Left renal pelvis (tissue), 4 donors: ENCODE measurements at regions not wholly inside any gene's neighbourhood (a gene's known extent, or its start where the extent isn't known, plus 50 kb on each side); places are given as distances from the start of the nearest gene placed in this dataset.

Experiments
- DNase-seq, 4 donors: peaks; one replicate each; pipeline ENCODE4 v3.0.0-alpha.2; 2013; ENCODE audit warnings: low read depth in 4 of 4, low spot score in 3 of 4

DNA sequence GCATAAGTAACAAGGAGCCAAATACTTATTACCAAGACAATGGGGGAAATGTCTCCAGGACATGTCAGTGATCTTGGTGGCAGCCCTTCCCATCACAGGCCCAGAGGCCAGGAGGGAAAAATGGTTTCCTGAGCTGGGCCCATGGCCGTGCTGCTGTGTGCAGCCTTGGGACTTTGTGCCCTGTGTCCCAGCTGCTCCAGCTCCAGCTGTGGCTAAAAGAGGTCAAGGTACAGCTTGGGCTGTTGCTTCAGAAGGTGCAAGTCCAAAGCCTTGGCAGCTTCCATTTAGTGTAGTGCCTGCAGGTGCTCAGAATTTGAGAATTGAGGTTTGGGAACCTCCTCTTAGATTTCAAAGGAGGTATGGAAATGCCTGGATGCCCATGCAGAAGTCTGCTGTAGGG, 212.3 kb upstream of the DCN start:
- DNase-seq: no peak

DNA sequence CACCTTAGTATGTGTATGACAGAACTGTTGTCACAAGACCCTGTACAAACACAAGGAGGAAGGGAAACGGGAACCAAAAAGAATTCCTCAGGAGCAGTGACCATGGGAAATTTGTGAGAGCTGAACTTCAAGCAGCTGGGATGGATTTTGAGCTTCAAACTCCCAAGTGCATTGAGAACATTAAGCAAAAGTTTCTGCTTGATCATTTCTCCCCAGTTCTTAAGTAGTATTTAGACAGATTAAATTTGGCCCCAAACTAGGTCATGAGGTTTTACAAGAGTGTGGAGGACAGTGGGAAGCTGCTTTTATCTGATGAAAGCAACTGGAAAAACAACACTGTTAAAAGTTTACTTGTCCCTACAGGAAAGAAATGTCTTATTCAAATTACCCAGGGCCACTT, 206.0 kb upstream of the DCN start:
- DNase-seq: peak in 3 of 4 donors; percentile 54 to 66 (median 62)

DNA sequence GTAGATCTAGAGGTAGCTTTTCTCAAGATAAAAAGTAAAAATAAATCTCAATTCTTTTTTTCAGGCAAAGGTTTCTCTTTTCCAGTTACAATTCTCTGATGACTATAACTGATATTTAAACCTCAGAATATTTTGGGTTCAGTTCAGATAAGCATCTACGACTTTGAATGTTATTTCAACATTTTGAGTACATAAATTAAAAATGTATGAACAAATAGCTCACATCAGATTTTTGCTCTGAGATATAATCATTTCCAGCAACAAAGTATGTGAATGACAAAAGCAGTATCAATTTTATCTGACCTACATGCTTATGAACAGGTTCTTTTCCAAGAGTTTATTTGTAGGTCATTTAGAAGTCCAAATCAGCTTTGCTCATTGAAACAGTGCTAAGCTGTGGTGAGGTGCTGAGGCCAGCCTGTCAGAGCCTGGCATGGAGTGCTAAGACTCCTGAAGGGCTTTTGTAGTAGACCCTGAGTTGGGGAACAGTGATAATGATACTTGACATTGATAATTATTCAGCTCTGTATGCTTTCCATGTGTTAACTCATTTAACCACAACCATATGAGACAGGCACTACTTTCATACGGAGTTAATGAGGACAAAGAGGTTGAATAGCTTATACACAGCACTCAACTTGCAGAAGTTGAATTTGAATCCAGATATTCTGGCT, 205.0 kb upstream of the DCN start:
- no peak for DNase-seq

DNA sequence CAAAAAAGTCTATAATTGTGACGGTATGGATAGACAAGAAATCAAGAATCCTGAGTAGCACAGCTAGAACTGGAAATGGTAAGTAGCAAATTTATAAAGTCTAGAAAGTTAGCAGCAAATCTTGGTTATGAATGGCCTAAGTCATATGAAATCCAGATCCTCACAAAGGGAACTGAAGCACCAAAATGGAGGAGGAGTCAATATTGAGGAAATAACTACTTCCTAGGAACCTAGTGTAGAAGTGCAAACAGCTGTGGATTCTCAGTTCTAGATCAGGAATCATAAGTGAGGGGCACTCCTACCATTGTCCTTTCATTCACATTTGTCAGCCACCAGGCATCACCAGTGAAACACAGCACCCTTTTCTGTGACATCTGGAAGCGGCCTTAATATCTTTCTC, 202.2 kb upstream of the DCN start:
- no peak for DNase-seq

DNA sequence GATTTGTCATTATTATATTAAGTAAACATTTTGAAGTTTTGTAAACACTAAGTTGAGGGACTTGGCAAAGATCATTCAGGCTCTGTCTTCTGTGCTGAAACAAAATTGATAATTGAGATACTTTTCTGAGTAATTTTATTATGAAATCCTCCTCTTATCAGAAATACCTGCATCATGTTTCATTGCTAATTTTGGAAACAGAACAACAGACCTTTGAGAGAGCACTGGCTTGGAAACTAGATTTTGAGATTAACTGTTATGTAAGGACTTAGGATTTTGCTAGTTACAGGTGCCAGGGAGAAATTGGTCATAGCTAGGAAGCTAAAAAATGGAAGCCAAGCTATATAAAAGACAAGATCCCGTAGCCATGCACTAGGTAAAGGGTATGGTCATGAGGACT, 201.7 kb upstream of the DCN start:
- no peak for DNase-seq

DNA sequence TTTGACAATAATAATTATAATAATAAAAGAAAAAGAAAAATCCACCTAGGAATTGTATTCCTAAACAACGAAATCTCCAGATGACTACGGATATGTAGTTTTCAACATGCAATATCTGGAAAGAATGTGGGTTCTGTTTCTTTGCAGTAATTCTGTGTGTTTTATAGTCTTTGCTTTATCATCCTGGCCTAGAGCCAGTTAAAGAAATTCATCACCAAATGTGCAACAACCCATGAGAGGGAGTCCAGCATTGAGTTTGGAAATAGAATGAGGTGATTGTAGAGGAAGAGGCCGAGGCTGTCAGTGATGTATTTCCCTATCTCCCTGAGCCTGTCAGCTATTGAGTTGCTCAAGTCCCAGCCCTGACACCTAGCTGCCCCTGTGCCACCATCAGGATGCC, 200.5 kb upstream of the DCN start:
- DNase-seq: no peak

DNA sequence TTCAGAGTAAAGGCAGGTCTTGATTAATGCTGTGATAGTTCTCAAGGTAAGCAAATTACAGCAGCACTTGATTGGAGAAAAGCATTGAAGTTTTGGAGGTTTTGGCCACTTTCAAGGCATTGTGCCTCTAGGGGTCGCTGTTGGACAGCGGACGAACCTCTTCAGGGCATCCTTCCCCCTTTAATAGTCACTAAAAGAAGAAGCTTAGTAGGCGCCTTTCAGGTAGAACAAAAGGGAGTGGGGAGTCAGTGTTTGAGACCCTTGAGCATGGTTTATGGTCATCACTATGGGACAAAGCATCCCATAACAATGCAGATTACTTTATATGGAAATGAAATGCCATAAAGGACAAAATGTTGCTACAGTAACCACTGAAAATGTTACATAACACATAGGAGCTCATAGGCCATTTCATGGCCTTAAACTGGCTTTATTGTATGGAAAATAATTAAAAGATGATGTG, 199.5 kb upstream of the DCN start:
- peak; percentile 85 to 89 (median 88) for DNase-seq

DNA sequence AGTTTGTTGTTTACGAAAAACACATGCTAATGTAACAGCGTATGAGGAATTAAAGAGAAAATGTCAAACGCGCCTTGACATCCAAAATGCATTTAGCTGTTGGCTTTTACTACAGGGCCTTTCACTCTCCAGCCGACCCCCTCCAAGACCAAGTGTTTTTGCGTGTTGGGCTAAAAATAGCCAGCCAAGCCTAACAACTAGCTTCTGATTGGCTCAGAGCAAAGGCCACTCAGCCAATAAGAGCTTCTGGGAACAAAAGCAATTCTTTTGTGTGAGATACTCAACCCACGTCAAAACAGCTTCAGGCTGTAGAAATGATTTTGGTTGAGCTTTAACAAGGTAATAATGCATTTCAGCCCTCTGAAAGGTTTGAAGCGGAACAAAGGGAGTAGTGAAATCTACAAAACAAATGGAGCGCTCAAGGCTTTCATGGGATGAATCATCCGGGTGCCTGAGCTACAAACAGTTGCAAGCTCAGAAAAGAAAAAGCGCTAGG, 198.7 kb upstream of the DCN start:
- DNase-seq: peak; percentile 88 to 92 (median 90)

DNA sequence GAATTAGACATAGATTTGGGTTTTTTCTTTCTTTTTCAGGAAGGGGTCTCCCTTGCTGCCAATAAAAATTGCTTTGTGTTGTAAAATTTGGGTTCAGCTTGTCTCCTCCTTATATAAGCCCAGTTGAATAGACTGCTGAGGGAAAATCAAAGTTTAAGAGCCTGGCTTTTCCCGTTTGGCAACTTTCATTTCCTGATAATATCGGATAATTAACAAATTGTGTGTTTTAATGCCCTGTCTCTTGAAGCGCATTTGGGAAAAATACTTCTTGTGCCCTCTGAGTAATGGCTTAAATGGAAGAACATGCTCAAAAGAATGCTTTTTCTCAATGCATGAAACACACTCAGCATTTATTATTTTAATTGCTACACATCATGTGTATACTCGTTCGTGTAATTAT, 198.0 kb upstream of the DCN start:
- DNase-seq: peak in 1 of 4 donors; percentile 21

DNA sequence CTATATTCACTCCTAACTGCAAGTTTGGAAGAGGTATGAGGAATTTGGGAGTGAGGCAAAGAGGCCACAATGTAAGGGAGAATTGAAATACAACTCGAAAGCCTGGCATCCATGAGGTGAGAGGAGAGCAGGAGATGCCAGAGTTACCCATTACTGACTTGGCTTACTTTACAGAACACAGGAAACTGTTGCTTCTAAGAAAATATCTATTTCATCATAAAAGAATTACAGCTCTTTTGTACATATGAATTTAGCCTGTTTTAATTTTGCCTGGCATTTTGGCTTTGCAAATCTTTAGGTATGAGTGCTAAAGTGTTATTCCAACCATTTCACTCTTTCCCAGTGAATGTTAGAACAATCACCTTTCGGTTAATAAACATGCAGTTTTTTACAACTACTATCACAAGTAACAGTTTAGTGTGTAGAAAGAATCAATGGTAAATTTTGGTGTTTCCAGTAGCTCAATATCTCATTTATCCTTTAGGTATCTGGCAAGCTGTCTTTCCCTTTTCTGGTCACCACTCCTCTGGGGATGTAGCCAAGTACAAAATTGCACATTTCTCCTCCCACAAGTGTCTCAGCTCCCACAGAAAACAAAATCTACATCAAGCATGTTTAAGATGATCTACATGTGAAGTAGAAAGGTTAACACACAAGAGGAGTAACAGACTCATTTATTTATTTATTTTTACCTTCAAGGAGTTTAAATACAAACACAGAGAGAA, 196.6 kb upstream of the DCN start:
- no peak for DNase-seq

DNA sequence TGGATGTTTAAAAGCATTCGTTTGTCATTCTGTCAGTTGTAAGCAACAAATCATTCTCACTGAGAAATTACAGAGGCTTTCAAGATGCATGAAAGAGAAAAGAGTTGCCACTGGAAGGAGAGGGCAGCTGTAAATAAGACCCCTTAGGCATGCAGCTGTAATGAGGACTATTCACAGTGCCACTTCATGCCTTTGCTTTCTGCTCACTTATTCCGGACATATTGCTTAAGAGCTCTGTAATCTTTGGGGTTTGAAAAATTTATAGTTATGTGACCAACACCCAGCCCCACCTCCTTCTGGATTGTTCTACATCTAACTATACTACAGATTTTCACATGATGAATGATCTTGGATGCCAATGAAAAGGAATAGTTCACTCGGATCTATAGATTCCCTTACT, 194.8 kb upstream of the DCN start:
- no peak for DNase-seq

DNA sequence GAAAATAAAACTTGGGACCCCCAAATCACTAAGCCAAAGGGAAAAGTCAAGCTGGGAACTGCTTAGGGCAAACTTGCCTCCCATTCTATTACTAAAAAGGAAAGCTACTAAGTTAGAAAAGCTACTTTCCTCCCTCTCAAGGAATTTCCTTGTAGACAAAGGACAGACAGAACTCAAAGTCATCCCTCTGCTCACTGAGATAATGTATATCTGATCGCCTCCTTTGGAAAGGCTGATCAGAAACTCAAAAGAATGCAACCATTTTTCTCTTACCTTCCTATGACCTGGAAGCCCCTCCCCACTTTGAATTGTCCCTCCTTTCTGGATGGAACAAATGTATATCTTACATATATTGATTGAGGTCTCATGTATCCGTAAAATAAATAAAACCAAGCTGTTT, 190.5 kb upstream of the DCN start:
- no peak for DNase-seq

DNA sequence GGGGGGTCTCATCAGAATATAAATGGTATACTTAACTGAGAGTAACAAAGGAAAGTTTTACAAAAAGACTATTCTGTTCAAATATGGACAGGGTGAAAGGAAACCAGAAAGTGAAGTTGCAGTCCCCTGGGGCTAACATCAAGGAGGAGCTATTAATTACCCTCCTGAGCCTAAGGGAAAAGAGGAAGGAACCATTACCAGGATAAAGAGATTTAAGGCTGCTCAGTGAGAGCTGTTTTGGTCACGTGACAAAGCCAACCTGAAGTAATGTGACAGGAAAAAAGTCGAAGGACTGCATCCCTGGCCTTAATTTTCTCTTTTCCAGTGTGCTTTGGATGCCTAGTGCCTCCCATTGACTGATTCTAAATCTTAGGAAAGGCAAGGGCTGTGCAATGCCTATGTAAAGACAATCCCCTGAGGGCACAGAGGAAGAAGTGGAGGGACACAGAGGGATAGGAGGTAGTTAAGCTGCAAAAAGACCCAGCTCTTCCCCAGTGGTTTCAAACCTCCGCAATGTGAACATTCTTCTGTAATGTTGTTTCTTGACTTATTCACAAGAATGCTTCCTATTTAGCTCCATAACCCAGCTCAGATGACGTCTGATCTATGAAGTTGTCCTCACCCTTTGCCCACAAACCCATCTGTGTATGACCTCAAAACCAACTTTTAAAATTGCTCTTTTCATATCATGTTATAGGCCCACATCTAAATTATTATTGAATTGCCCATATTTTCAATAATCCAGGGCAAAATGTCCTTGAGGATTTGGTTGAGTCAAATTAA, 187.7 kb upstream of the DCN start:
- DNase-seq: no peak

DNA sequence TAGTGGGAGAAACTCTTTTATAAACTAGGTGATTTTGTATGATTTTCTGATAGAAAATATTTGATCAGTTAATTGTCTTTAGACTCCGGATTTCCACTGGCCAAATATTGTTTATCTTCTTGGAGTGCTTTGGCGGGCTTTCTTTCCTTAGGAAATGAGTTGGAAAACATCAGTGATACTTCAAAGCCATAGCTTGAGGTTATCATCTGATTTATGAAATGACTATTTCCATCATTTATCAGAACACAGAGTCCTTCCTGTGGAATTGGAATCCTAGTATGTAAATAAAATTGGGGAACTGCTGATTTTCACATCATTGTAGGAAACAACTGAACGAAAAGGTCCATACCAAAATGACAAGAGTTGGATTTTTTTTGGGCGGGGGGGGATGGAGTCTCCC, 186.0 kb upstream of the DCN start:
- DNase-seq: no peak

DNA sequence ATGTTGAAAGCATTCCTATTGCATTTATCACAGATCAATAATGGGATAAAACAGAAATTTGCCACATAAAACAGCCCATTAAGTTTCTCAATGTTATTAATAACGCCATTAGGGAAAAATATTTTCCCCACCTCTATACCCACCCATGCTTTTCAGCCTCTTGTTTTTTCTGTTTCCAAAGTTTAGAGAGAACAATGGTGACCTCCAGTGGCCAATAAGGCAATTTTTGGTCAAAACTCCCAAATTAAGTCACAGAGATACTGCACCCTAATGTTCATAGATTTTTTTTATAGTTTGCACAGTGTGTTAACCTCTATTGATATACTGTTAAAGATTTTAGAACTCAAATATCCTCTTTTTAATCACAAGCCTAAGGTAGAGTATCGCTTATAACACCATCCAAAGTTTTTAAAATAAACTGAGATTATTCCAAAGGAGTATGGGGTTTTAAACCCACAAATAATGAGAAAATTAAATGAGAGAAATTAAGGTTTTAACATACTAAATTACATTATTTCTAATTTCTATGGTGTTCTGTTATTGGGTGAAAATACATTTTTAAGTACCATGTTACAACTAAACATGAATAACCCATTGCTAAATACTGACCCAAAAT, 184.7 kb upstream of the DCN start:
- no peak for DNase-seq

DNA sequence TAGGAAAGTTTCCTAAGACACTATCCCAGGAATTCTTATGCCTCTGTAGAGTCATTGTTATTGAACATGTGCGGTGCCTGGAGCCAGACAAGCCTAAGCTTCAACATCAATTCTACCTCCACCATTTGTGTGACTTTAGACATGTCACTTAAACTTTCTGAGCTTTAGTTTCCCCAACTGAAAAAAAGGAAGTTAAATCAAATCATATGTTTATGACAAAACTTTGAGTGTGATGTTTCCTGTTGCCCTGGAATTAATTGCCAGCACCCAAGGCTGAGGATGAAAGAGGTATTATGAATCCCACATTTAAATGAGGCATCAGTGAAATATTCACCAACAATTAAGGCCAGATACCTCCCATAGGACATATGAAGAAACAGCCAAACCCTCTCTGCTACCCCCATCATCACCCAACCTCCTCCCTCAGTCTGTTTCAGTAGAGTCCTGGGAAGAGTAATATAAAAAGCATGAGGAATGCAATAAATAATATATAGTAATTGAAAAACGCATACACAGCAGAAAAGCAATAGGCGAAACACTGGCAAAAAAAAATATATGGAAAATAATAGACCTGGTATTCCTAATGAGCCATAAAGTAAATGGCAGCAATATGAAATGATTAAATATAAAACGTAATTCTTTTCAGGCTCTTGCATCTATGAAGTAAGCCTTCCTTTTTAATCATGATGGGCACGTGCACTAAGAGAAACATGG, 182.0 kb upstream of the DCN start:
- no peak for DNase-seq

DNA sequence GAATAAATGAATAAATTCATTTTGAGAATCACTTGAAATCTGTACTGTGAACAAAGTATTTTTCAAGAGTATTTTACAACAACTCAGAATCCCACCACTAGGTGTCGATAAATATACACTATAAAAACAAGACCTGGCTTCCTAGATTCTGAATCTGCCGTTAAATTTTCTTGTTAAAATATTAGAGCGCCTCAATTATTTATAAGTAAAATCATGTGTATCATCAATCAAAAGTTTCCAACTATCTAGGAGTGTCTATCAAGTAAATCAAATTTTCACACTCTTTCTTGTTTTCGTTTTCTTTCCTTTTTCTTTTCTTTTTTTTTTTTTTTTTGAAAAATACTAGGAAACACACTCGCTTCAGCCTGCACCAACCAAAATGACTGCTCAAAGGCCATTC, 179.2 kb upstream of the DCN start:
- DNase-seq: peak in 1 of 4 donors; percentile 49

DNA sequence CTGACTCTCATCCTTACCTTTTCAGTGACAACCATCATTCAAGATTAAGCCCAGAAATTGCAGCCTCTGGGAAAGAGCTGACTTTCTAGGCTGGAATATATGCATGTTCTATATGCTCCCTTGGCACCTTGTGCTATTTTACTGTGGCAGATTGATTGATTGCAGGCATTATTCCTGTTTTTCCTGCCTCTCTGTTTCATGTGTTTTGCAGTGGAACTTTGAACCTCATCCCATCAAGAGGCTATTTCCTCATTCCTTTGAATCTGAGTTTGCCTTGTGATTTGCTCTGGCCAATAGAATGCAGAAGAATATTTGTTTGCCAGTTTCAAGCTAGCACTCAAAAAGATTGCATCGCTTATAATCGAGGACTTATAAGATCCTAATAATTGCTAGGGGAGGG, 174.8 kb upstream of the DCN start:
- no peak for DNase-seq

DNA sequence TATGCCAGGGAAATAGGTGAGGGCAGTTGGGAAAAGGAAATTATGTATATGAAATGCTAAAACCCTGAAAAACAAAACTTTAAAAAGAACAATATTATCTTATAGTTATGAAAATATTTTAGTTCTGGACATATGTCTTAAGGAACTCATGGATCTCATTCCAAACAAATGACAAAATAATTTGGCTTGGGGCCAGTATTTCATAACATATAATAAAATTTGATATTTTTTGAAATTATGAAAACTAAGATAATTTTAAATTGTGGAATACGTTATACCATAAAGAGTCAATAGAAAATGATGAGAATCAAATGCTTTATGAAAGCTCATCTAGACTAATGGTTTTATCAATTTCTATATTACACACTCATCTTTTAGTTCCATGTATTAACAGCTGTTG, 173.8 kb upstream of the DCN start:
- DNase-seq: no peak
